Vagina (tissue), 2 donors: ENCODE measurements at regions not wholly inside any gene's neighbourhood (a gene's known extent, or its start where the extent isn't known, plus 50 kb on each side); places are given as distances from the start of the nearest gene placed in this dataset.

Experiments used
- DNase-seq, 2 donors: peaks; one replicate each; pipeline ENCODE4 v3.0.0-alpha.2; 2017; ENCODE audit errors: extremely low spot score in 2 of 2
- H3K27ac ChIP-seq: fragments of 200-600 bp; sonication (generic); one replicate; pipeline ENCODE4 v1.5.1; 2019
- H3K27me3 ChIP-seq: fragments of 200-600 bp; sonication (generic); one replicate; pipeline ENCODE4 v1.5.1; 2019
- H3K36me3 ChIP-seq, 2 donors: fragments of 200-600 bp; sonication (generic); one replicate each; pipeline ENCODE4 v1.5.1; 2017 to 2019
- H3K4me1 ChIP-seq: fragments of 200-600 bp; sonication (generic); one replicate; pipeline ENCODE4 v1.5.1; 2019
- H3K4me3 ChIP-seq, 2 donors: fragments of 200-600 bp; sonication (generic); 1 replicate in 1 of 2; 2 replicates in 1 of 2; pipeline ENCODE4 v1.5.1; 2016 to 2019
- H3K9me3 ChIP-seq: fragments of 200-600 bp; sonication (generic); one replicate; pipeline ENCODE4 v1.5.1; 2019
- CTCF ChIP-seq, 3 experiments: fragments of 450-650 bp in 2 of 3; fragments of 200-600 bp in 1 of 3; sonication (generic) in 1 of 3; IDR thresholded peaks; one replicate each; pipeline ENCODE4 v1.5.1; 2017 to 2019; ENCODE audit warnings: antibody characterized with exemption in 3 of 3, mild to moderate bottlenecking in 2 of 3, moderate library complexity in 2 of 3
- POLR2A ChIP-seq, 2 donors: fragments of 450-650 bp; IDR thresholded peaks; one replicate each; pipeline ENCODE4 v1.6.1; 2017; ENCODE audit warnings: antibody characterized with exemption in 2 of 2, mild to moderate bottlenecking in 2 of 2, moderate library complexity in 2 of 2
- POLR2AphosphoS5 ChIP-seq, 2 donors: sonication (generic); formaldehyde crosslinking; IDR thresholded peaks; one replicate each; pipeline ENCODE4 v1.9.0; 2017; ENCODE audit warnings: antibody characterized with exemption in 2 of 2, mild to moderate bottlenecking in 2 of 2, low read depth in 1 of 2; ENCODE audit not compliant: insufficient read depth in 1 of 2
- intact Hi-C: fragments of 100-400 bp; cut with DNase I; formaldehyde crosslinking; loops from one replicate; pipeline ENCODE4 v1.15.1; 2023

- Histone ChIP-seq H3K27me3 (no peaks in the 10 kb centered on the region), H3K4me1 (no peaks in the 10 kb centered on the region), H3K4me3 (no peak overlapping the region), H3K27ac (no peak overlapping the region), H3K36me3 (no peaks in the 10 kb centered on the region), H3K9me3 (no peaks in the 10 kb centered on the region)
- intact Hi-C loops = no loop called here
- TF ChIP-seq CTCF (IDR thresholded peaks at IDR 0.05) (no peak), POLR2AphosphoS5 (IDR thresholded peaks at IDR 0.05; ENCODE audit: insufficient read depth in 1 of 2, low read depth in 1 of 2) (no peak), POLR2A (IDR thresholded peaks at IDR 0.05) (no peak)
- DNase-seq = no peak
Measured at GRCh38 chr14:30330445-30330844, 228.5 kb upstream of the G2E3 start.

GRCh38 chr14:30331030-30331429, 227.9 kb upstream of the G2E3 start:
- Histone ChIP-seq H3K27me3 (no peaks in the 10 kb centered on the region), H3K4me3 (no peak overlapping the region), H3K36me3 (no peaks in the 10 kb centered on the region), H3K4me1 (no peaks in the 10 kb centered on the region), H3K27ac (no peak overlapping the region), H3K9me3 (no peaks in the 10 kb centered on the region)
- DNase-seq = no peak
- intact Hi-C loops = no loop called here
- no peak for TF ChIP-seq POLR2A (IDR thresholded peaks at IDR 0.05)
- no peak for TF ChIP-seq CTCF (IDR thresholded peaks at IDR 0.05)

DNA sequence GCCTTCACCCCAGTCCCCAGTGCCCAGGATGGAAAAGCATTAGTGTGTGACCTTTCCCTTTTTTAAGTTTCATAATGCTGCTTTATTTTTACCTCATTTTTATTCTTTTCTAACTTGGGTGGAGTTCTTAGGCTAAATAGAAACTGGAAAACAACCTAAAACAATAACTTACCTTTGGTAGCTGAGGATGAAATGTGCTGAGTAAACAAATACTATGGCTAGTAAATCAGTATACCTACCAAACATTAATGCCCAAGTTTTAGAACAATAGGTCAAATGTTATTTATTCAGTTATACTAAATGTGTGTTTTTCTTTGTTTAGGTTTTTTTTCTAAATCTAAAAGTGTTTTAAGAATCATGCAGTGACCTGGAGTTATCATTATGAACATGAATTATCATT, 226.6 kb upstream of the G2E3 start:
- Histone ChIP-seq H3K9me3 (no peaks in the 10 kb centered on the region), H3K36me3 (no peaks in the 10 kb centered on the region), H3K4me3 (no peak overlapping the region), H3K4me1 (no peaks in the 10 kb centered on the region), H3K27ac (no peak overlapping the region), H3K27me3 (no peaks in the 10 kb centered on the region)
- intact Hi-C loops = no loop called here
- TF ChIP-seq POLR2AphosphoS5 (IDR thresholded peaks at IDR 0.05; ENCODE audit: insufficient read depth in 1 of 2, low read depth in 1 of 2) (no peak), POLR2A (IDR thresholded peaks at IDR 0.05) (no peak), CTCF (IDR thresholded peaks at IDR 0.05) (no peak)
- no peak for DNase-seq

DNA sequence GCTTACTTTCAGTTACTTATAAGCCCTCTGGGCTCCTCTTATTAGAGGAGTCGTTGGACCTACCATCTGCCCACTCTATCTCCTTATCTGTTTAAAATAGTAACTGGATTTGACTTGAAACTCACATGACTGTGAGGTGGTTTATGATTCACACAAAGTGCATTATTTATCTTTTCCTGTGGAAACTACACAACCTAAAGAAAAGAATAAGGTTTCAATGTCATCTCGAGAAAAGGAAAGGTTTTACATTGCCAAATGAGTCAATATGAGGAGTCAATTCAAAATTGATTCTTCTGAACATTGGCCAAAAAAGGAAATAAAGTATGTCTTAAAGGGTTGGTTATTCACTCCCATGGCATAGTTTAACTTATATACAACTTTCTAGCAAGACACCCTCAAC, 225.0 kb upstream of the G2E3 start:
- H3K27ac ChIP-seq = no peak overlapping the region
- no peaks in the 10 kb centered on the region for H3K9me3 ChIP-seq
- H3K36me3 ChIP-seq = no peaks in the 10 kb centered on the region
- H3K27me3 ChIP-seq = no peaks in the 10 kb centered on the region
- DNase-seq = no peak
- intact Hi-C loops = no loop called here
- no peak for TF ChIP-seq CTCF (IDR thresholded peaks at IDR 0.05)
- no peak for TF ChIP-seq POLR2AphosphoS5 (IDR thresholded peaks at IDR 0.05; ENCODE audit: insufficient read depth in 1 of 2, low read depth in 1 of 2)
- TF ChIP-seq POLR2A (IDR thresholded peaks at IDR 0.05) = no peak
- H3K4me1 ChIP-seq = no peaks in the 10 kb centered on the region
- H3K4me3 ChIP-seq = no peak overlapping the region

GRCh38 chr14:30337456-30337855, 221.5 kb upstream of the G2E3 start:
- TF ChIP-seq CTCF (IDR thresholded peaks at IDR 0.05) (no peak), POLR2AphosphoS5 (IDR thresholded peaks at IDR 0.05; ENCODE audit: insufficient read depth in 1 of 2, low read depth in 1 of 2) (no peak), POLR2A (IDR thresholded peaks at IDR 0.05) (no peak)
- Histone ChIP-seq H3K9me3 (no peaks in the 10 kb centered on the region), H3K4me1 (no peaks in the 10 kb centered on the region), H3K27ac (no peak overlapping the region), H3K36me3 (no peaks in the 10 kb centered on the region), H3K4me3 (no peak overlapping the region), H3K27me3 (no peaks in the 10 kb centered on the region)
- intact Hi-C loops = no loop called here
- no peak for DNase-seq
